Stimulated activated CD8-positive, alpha-beta memory T cell treated with anti-CD3 and anti-CD28 coated beads, Interleukin-4, amount 100 ng/mL, for 4 hours (primary cell): ENCODE measurements at regions not wholly inside any gene's neighbourhood (a gene's known extent, or its start where the extent isn't known, plus 50 kb on each side); places are given as distances from the start of the nearest gene placed in this dataset.

Experiments
- DNase-seq, 2 donors: peaks; one replicate each; pipeline ENCODE4 v3.0.0-alpha.2; 2020; ENCODE audit warnings: low read depth in 2 of 2, low spot score in 1 of 2

DNA sequence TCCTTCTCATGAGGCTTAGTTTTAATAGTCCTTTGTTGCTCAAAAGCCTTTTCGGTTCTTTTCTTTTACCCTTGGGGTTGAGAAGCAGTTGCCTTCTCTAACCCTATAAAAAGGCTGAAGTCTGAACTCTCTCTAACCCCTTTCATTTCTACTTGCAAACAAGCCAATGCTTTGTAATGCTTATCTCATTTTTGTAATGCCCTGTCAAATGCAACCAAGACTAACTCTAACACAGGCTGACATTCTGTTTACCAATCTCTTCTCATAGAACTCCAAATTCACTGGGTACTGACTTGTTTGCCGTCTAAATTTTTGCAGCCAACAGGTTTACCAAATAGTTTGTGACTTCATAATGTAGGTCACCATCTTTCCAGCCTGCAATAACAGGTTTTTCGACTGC is 233.9 kb upstream of the SNX7 start:
- DNase-seq, result no peak

DNA sequence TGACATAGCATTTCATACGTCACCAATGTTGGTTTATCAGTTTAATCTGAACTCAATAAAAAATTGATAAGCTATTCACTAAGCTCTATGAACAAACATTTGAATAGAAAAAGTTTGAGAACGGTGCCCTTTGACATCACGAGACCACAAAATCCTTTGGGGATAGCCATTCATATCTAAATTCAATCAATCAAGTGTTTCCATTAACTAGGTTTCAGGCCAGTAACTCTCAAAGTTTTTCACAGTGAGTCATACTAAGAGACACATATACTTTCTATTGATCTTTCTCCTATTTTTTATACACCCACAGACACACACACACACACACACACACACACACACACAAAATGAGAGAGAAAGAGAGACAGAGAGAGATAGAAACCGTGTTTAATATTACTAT is 235.4 kb upstream of the SNX7 start:
- DNase-seq, result no peak

DNA sequence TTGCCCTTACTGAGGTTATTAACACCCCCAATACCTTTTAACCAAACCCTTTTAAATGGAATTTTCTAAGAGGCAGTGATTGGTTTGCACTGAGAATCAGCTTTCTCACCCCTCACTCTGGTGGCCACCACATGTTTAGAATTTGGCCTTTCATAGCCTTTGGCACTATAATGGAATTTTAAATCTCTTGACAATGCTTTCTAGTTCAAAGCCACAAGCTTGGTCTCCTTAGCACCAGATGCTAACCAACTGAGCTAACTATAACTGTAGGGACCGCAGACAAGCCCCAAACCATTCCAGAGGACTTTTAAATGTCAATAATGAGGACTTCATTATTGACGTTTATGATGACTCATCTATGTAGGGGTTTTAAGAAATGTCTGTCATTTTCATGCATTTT is 238.7 kb upstream of the SNX7 start:
- DNase-seq, result no peak

DNA sequence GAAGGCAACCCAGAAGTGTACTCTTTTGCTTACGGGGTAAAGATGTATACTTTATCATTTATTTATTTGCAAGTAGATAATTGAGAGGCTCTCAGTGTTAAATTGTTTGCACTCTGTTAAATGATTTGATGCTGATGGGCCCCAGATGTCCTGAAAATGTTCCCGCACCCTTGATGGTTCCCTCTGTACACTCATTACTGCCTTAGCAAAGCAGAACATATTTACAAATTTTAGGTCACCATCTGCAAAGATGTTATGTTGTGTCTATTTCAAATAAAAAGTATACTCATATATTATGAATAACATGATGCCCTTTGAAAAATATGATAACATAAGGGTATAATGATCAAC is 240.5 kb upstream of the SNX7 start:
- no peak for DNase-seq

DNA sequence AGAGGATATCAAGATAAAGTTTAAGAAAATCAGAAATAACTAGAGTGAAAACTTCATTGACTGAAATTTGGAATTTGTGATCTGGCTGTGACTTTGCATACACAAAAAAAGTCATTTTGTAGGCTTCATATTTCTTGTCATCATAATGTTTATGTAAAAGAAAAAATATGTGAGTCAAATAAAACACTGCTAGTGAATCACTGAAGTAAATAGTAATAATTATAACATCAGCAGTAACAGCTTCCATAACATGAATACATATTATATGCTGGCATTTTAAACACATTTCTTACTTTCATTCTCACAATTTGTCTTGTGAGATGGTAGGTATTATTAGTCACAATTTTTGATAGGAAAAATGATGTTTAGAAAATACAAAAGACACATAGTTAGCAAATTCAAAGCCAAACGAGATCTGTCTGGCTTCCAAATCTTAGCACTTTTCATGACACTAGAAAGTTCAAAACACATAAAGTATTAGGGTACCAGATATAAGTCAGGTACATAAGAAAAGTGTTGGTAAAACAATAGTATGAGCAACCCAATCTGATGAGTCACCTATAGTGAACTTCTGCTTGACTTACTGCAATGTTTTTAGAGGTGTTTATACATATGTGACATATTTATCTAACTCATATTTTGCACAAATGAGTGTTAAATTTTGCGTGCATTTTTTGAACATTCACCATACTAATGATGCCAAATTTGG is 241.0 kb upstream of the SNX7 start:
- DNase-seq, result no peak

DNA sequence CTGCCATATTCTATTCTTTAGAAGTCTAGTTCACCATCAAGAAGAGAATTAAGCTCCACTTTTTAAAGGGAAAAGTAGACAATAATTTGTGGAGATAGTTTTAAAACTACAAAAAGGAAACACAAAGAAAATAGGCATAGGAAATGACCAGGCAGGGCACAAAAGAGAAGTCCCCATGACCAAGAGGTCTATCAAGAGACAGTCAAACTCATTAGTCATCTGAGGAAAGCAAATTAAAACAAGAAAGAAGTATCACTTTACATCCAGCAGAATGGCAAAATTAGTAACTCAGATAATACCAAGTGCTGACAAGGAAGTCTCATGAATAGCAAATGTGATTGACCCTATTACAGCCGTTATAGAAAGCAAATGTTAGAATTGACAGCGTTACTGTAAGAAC is 243.7 kb upstream of the SNX7 start:
- DNase-seq, result no peak

DNA sequence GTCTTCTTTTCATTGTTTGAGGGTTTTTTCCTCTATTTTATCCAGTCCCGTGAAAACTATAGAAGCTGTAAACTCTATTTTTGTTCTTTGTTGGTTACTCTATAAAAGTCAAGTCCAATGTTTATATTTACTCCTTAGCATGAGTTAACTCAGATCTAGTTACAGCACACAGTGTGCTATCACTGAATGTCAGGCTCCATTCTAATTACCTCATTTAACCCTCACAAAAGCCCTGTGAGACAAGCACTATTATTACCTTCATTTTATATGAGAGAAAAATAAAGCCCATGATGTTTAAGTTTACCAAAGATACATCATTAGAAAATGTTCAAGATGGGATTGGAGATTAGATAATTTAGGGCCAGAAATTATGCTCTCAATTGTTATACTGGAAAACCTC is 251.4 kb upstream of the SNX7 start:
- no peak for DNase-seq

DNA sequence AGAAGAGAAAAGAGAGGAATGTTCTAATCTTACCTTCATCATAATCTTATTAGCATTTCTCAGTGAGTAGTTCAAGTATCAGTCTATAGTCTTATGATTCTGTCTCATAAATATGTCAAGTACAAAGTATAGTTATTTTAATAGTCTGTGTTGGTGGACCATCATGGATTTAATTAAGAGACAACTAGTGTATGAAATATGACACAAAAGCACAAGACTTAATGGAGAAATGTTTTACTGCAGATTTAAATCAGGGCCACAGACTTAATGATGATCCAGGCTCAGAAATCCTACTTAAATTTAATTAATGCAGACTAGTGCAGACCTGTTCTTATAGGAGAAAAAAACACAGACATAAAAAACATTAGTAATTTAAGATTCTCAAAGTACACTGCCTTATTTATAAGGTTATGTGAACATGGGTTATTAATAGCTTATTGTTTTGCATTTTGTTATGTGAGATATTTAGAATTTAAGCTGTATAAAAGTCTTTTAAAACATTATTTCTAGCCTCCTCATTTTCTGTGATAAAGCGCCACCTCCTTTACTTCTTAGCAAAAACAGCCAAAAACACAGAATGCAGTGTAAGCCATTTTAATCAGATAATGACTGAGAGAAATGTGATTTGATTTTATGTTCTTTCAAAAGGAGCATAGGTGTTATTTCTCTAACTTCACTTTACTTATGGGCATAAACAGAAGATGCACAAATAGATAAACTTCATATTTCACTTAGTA is 255.0 kb upstream of the SNX7 start:
- DNase-seq, result no peak

DNA sequence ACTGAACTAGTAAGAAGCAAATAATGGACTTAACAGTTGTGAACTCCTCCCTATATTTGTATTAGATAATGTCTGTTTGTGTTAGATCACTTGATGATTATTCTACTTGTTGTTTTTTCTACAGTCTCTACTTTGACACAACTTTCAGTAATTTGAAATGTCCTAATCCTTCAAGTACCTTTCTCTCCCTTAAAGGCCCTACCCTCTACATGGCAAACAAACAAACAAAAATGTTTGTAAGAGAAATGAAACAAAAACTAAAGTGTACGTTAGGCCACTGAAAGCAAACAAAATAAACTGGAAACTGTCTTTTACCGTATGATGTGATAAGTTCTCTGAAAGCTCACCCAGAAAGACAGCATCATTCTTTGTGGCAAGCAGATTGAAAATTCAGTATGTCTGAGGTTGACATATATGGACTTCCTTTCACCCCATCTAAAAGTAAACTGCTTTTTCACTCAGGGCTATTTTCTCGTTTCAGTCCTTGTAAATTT is 255.9 kb upstream of the SNX7 start:
- DNase-seq, result no peak

DNA sequence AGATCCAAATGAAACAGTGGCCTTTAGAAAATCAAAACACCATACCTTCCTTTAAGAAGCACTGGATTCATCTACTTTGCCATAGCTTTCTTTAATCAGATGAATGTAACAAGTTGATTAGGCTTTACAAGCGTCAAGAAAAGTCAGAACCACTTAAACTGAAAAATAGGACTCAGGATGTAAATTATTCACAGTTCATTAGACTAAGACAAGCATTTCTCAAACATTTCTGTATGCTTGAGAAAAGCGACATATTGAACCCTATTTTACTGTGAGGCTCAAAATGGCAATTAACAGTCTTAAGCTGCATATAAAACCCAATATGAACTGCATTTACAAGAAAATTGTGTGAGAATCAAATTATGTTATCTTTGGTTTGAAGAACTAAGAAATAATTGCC is 256.7 kb upstream of the SNX7 start:
- no peak for DNase-seq

DNA sequence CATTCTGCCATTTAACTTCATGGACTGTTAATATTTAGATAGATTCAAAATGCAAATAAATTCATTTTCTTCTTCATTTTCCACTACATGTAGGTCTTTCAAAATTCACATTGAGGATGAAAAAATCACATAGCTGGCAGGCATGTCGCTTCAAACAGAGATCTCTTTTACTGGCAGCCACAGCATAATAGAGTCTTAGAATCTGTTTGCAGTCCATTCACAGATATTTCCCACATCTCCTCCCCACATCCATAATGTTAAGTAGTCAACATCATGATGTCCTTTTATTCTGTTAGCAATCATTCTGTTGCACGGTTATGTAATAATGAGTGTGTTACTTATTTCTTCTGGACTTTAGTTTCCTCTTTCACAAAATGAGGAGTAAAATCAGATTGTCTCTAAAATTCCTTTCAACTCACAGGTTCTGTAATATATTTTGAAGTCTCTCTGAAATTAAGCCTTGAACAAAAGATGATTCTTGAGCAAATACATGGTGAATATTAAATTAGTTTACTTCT is 257.5 kb upstream of the SNX7 start:
- no peak for DNase-seq

DNA sequence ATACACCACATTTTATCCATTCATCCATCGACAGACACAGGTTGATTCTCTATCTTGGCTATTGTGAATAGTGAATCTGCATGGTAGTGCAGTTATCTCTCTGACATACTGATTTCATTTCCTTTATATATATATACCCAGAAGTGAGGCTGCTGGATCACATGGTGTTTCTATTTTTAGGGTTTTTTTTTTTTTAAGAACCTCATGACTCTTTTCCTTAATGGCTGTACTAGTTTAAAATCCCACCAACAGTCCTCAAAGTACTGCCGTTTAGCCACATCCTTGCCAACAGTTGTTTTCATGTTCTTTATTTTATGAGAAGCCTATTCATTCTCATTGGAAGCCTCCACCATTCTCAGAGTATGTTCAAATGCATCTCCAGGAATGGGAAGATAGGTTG is 258.7 kb upstream of the SNX7 start:
- DNase-seq, result no peak

DNA sequence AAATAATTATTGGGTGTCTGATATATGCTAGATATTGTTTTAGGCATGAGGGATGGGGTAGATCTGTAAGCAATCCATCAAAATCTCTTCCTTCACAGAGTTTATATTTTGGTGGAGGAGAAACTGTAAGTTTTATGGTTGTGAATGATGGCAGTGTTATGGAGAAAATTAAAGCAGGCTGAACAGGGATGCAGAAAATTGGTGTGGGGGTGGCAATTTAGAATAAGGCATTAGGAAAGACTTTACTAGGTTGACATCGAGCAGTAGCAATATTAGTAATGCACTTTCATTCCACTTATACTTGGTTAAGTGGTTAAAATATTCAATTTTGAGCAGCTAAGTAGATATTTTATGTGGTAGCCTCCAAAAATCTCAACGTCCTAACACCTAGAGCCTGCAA is 261.1 kb upstream of the SNX7 start:
- no peak for DNase-seq

DNA sequence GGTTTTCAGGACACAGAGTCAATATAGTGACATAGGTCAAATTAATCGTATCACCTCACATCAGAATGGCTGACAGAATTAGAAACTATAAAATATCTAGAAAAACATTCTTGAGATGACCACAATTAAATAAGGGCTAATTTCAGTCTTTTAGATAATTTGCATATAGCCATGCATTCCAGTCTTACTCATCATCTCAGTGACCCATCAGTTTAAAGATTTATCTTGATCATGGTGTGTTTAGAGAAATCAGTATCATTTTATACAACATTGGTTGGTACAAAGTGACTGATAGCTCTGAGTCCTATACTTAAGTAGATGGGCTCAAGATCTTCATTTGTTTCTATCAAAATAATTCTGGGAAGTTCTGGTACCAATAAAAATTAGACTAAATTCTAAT is 262.3 kb upstream of the SNX7 start:
- DNase-seq, result no peak

DNA sequence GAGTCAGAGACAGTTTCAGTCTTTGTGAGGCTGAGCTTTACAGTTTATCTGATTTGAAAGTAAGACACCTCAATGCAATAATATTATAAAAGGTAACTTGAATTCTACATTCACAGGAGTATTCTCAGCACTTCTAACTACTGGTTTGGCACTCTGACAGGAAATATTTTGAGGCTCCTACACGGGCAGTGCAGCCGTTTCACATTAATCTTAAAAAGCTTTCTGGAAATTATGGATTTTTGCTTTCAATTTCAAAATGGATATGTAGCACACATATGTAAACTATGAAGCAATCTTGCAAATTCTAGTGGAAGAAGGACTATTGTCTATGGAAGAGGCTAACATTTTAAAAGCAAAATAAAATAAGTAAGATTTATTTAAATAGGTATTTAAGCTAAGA is 262.9 kb upstream of the SNX7 start:
- no peak for DNase-seq

DNA sequence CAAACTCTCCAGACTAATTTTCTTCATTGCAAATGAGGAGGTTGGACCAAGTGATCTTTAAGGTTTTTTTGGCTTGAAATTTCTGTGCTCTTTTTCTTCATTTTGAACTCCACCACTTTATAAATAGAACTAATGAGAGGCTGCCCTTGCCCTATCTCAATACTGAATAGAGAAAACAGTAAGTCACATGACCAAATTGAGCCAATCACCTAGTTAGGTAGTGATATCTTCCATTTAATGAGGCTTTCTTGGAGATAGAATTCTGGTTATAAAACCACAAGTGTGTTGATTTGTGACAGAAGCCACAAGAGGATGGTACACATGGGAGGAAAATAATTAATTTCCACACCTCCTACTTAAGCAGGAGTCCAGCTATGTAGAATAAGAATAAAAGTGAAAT is 263.4 kb upstream of the SNX7 start:
- DNase-seq, result no peak

DNA sequence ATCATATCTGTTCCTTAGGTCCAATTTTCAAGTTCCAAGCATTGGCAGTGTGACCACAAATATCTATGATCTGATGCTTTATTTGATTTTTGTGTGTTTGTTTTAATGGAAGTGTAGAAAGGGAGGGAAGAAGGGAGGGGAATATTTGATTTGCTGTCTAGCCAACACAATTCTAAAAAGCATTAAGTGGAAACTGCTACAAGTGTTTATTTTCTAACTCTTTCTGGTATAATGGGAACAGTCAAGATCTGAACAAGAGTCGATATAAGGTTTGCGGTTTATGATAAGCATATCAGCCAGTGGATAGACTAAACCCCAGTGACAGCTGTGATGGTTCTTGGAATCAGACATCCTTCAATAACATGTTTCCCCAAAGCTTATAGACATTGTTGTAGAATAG is 267.8 kb upstream of the SNX7 start:
- no peak for DNase-seq

DNA sequence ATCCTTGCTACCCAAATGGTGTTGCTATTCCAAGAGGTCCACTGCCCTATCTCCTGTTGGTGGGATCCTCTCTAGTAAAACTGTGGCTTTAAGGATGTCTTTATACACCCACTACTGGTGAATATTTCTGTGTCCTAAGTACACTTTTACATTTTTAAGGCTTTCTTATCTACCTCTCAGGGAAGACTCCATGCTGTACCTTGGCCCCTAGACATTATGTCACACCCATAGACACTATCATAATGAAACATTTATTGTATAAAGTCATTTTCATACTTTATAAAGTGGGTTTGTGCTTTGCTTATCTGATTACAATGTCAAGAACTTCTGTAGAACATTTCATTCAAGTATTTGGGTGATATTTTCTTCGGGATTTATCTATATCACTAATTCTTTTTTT is 270.3 kb upstream of the SNX7 start:
- no peak for DNase-seq

DNA sequence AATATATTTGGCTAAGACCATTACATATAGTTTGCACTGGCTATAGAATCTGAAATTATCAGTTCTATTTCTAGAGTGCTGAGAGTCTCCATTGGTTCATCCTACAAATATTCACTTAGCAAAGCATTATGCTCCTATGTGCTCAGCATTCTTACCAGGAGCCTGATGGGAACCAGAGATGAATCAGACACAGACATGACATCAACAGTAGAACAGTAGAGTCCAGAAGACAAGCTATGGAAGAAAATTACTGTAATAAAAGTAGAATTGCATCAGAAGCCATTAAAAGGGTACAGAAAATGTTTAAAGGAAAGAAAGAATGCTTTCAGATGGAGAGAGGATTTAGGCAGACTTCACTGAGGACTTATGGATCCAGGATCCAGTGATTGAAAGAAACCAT is 271.7 kb upstream of the SNX7 start:
- DNase-seq, result no peak

DNA sequence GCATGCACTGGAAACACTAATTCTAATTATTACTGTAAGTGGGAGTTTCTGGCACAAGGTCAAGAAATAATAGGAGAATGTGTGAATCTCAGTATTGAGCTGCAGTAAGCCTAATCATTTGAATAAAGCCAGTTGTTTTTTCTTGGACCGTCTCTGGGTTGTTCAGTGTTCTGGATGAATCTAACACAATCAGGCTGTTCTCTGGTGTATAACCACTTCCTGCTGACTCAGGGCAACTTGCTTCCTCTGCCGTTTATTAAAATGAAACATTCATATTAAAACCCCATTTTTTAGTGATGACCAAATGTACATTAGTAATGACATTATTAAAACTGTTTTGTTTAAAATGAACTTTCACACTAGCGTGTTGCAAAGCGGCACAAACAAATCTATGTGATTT is 273.1 kb upstream of the SNX7 start:
- DNase-seq, result no peak

DNA sequence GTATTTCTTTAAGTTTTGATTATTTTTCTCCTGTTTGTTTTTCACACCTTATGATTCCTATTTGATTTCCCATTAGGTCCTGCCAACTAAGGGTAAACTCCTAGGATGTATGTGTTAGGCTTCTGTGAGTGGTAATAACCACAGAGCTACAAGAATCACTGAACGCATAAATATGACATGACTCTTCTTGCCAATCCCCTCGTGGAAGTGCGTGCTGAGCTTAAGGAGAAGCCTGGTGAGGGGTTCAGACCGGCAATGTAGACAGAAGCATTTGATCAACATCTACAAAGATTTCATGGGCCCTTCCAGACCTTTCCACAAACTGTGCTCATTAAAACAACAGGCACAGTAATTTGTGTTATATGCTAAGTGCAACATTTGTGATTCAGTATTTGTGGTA is 273.8 kb upstream of the SNX7 start:
- no peak for DNase-seq

DNA sequence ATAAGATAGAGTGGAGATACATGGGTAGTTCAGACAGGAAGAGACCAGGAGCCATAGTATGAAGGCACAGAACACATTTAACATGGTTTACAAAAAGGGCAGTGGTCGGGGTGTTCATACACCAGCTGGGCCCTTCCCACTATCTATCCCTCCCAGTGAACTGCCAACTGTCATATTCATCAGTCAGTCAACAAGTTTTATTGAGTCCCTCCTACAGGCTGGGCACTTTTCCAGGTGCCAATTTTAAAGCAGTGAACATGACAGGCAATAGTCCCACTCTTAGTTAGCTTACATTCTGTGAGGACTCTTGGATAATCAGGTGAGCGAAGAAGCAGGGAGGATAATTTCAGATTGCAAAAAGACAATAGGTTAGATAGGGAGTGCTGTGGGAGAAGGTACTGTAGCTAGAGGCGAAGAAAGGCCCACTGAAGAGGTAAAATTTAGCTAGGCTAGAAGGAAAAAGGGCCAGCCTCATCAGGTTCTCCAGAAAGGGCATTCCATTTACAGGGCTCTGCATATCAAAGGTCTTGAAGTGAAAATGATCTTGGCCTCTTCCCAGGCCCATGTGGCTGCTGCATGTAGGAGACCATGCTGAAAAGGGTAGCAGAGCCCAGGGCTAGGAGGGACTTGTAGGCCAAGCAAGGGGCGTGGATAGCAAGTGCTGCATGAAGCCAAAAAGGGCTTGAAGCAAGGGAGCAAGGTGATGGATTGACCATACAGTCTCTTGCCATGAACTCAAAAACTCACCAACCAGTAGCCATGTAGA is 274.7 kb upstream of the SNX7 start:
- DNase-seq, result no peak
